ENCODE measurements at regions not wholly inside any gene's neighbourhood (a gene's known extent, or its start where the extent isn't known, plus 50 kb on each side); places are given as distances from the start of the nearest gene placed in this dataset.

- ATAC-seq (no peak), FAIRE-seq (no peak), DNase-seq (ENCODE audit: low read depth in 1 of 2, low spot score in 1 of 2) (no peak)
- no peak overlapping the region for H3K27ac ChIP-seq
- ChIA-PET POLR2A (no interaction called here), CTCF (no interaction called here)
- no peaks in the 10 kb centered on the region for H3K9me3 ChIP-seq
- no peak overlapping the region for H3K4me3 ChIP-seq
- H3K4me2 ChIP-seq, result no peak overlapping the region
- no peaks in the 10 kb centered on the region for H3K4me1 ChIP-seq
- 13% methylated on average over 7 of the region's 7 CpGs for WGBS (ENCODE audit: missing lambda C conversion rate)
- TF ChIP-seq NR3C1 (IDR thresholded peaks at IDR 0.05) (no peak), EP300 (IDR thresholded peaks at IDR 0.05) (no peak), ATOH8 (CRISPR knock-in tag; IDR thresholded peaks at IDR 0.05; ENCODE audit: low read depth) (no peak), CBX2 (IDR thresholded peaks at IDR 0.05; ENCODE audit: borderline replicate concordance, low read depth) (no peak), MAZ (IDR thresholded peaks at IDR 0.05; ENCODE audit: borderline replicate concordance, low read depth, low read length) (no peak), HEYL (CRISPR knock-in tag; IDR thresholded peaks at IDR 0.05) (no peak), JUN (IDR thresholded peaks at IDR 0.05) (no peak), RNF2 (IDR thresholded peaks at IDR 0.05; ENCODE audit: borderline replicate concordance, low read depth) (no peak), MYC (IDR thresholded peaks at IDR 0.05; ENCODE audit: borderline replicate concordance, low read length) (no peak), RFX5 (IDR thresholded peaks at IDR 0.05) (no peak), PHF8 (IDR thresholded peaks at IDR 0.05; ENCODE audit: borderline replicate concordance, low read depth) (no peak), KDM5A (IDR thresholded peaks at IDR 0.05) (no peak)
- TF ChIP-seq, protein P1, sequence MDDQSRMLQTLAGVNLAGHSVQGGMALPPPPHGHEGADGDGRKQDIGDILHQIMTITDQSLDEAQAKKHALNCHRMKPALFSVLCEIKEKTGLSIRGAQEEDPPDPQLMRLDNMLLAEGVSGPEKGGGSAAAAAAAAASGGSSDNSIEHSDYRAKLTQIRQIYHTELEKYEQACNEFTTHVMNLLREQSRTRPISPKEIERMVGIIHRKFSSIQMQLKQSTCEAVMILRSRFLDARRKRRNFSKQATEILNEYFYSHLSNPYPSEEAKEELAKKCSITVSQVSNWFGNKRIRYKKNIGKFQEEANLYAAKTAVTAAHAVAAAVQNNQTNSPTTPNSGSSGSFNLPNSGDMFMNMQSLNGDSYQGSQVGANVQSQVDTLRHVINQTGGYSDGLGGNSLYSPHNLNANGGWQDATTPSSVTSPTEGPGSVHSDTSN (IDR thresholded peaks at IDR 0.05), result no peak
These were observed 424.3 kb downstream of the KIF20B start for GRCh38 chr10:90125456-90126255.

GRCh38 chr10:90126256-90126595, 424.8 kb downstream of the KIF20B start:
- Histone ChIP-seq H3K9me3 (no peaks in the 10 kb centered on the region), H3K4me2 (no peak overlapping the region), H3K4me3 (no peak overlapping the region), H3K4me1 (no peaks in the 10 kb centered on the region), H3K27ac (no peak overlapping the region)
- FAIRE-seq, result no peak
- ChIA-PET POLR2A (no interaction called here), CTCF (no interaction called here)
- WGBS (ENCODE audit: missing lambda C conversion rate), result 4% methylated on average over 1 of the region's 1 CpG
- DNase-seq (ENCODE audit: low read depth in 1 of 2, low spot score in 1 of 2), result no peak
- TF ChIP-seq RNF2 (IDR thresholded peaks at IDR 0.05; ENCODE audit: borderline replicate concordance, low read depth), result no peak
- TF ChIP-seq MYC (IDR thresholded peaks at IDR 0.05; ENCODE audit: borderline replicate concordance, low read length), result no peak
- no peak for TF ChIP-seq HES2 (IDR thresholded peaks at IDR 0.05)
- no peak for ATAC-seq

- Histone ChIP-seq H3K4me1 (no peaks in the 10 kb centered on the region), H3K9me3 (no peaks in the 10 kb centered on the region), H3K4me3 (no peak overlapping the region), H3K27ac (no peak overlapping the region), H3K4me2 (no peak overlapping the region)
- FAIRE-seq, result no peak
- ChIA-PET POLR2A (no interaction called here), CTCF (interaction anchor here (0.6 to 1.2 kb wide), 3 partner anchors 18 to 485 kb away, joined by 4 to 5 read pairs (median 4); no protein-coding TSS in a partner anchor)
- TF ChIP-seq SMC3 (IDR thresholded peaks at IDR 0.05), result no peak
- no peak for TF ChIP-seq TFCP2L1 (CRISPR knock-in tag; IDR thresholded peaks at IDR 0.05)
- TF ChIP-seq SREBF2 (IDR thresholded peaks at IDR 0.05), result no peak
- no peak for TF ChIP-seq HEYL (CRISPR knock-in tag; IDR thresholded peaks at IDR 0.05)
- no peak for TF ChIP-seq KDM1A (IDR thresholded peaks at IDR 0.05; ENCODE audit: low read depth)
- TF ChIP-seq, protein P1 (IDR thresholded peaks at IDR 0.05), result no peak
- TF ChIP-seq NR3C1 (IDR thresholded peaks at IDR 0.05), result no peak
- TF ChIP-seq HOXB5 (CRISPR knock-in tag; IDR thresholded peaks at IDR 0.05), result no peak
- TF ChIP-seq ESRRA (IDR thresholded peaks at IDR 0.05; ENCODE audit: borderline replicate concordance, low read length), result no peak
- TF ChIP-seq FOXS1 (CRISPR knock-in tag; IDR thresholded peaks at IDR 0.05), result no peak
- TF ChIP-seq HDAC2 (IDR thresholded peaks at IDR 0.05), result no peak
- no peak for TF ChIP-seq RAD21 (conservative IDR thresholded peaks at IDR 0.05 in 1 of 2, IDR thresholded peaks at IDR 0.05 in 1 of 2)
- no peak for TF ChIP-seq ATOH8 (CRISPR knock-in tag; IDR thresholded peaks at IDR 0.05; ENCODE audit: low read depth)
- no peak for TF ChIP-seq CBX2 (IDR thresholded peaks at IDR 0.05; ENCODE audit: borderline replicate concordance, low read depth)
- TF ChIP-seq EP300 (IDR thresholded peaks at IDR 0.05), result no peak
- no peak for TF ChIP-seq RFX5 (IDR thresholded peaks at IDR 0.05)
- TF ChIP-seq ZFP36 (IDR thresholded peaks at IDR 0.05; ENCODE audit: borderline replicate concordance, partially characterized antibody), result no peak
- TF ChIP-seq EHMT2 (IDR thresholded peaks at IDR 0.05; ENCODE audit: low read depth), result no peak
- no peak for TF ChIP-seq E2F6 (IDR thresholded peaks at IDR 0.05; ENCODE audit: borderline replicate concordance, low read depth)
- TF ChIP-seq CHD2 (IDR thresholded peaks at IDR 0.05; ENCODE audit: low read length, partially characterized antibody), result no peak
- ATAC-seq, result no peak
- DNase-seq (ENCODE audit: low read depth in 1 of 2, low spot score in 1 of 2), result no peak
- WGBS (ENCODE audit: missing lambda C conversion rate), result 4% methylated on average over 2 of the region's 2 CpGs
These were observed 429.1 kb downstream of the KIF20B start for GRCh38 chr10:90130321-90131086.
